H1 (cell line): ENCODE measurements at regions not wholly inside any gene's neighbourhood (a gene's known extent, or its start where the extent isn't known, plus 50 kb on each side); places are given as distances from the start of the nearest gene placed in this dataset.

Experiments used
- CTCF ChIA-PET: fragments of 300-600 bp; sonication (Branson Sonifier 250); formaldehyde crosslinking; loops from one replicate; lab custom pipeline; 2021; ENCODE audit not compliant: partially characterized antibody; lab: Charles Lee
- POLR2A ChIA-PET: fragments of 300-600 bp; sonication (Branson Sonifier 250); formaldehyde crosslinking; loops from one replicate; lab custom pipeline; 2021; ENCODE audit warnings: inconsistent platforms; ENCODE audit not compliant: partially characterized antibody; lab: Charles Lee
- DNase-seq, 2 experiments: peaks; one replicate each; pipeline versions ENCODE4 v3.0.0 to v3.0.0-alpha.2; 2010 to 2022; ENCODE audit warnings: low spot score in 2 of 2, low read depth in 1 of 2, mixed read lengths in 1 of 2
- FAIRE-seq: peaks from 2 replicates; lab custom pipeline; 2011; peaks lifted over from hg19 to GRCh38; lab: Jason Lieb, UNC
- H2AFZ ChIP-seq: 2 replicates; pipeline ENCODE4 v1.8.1; 2012; ENCODE audit warnings: low read length, inconsistent platforms
- H2AK5ac ChIP-seq: 2 replicates; pipeline ENCODE4 v1.6.1; 2013; ENCODE audit warnings: low read depth, low read length
- H2BK120ac ChIP-seq: replicated peaks from 2 replicates; pipeline ENCODE3; 2013; ENCODE audit warnings: low read depth, low read length, inconsistent platforms
- H2BK12ac ChIP-seq: 2 replicates; pipeline ENCODE4 v1.6.1; 2013; ENCODE audit warnings: low read depth, low read length
- H2BK15ac ChIP-seq: 2 replicates; pipeline ENCODE4 v1.6.1; 2013; ENCODE audit warnings: low read length
- H2BK20ac ChIP-seq: 2 replicates; pipeline ENCODE4 v1.6.1; 2013; ENCODE audit warnings: low read length
- H2BK5ac ChIP-seq: 2 replicates; pipeline ENCODE4 v1.6.1; 2013; ENCODE audit warnings: low read depth, low read length
- H3K14ac ChIP-seq: 2 replicates; pipeline ENCODE4 v1.6.1; 2013; ENCODE audit warnings: inconsistent platforms; ENCODE audit not compliant: insufficient read length
- H3K18ac ChIP-seq: 2 replicates; pipeline ENCODE4 v1.6.1; 2013; ENCODE audit warnings: low read length; ENCODE audit errors: extremely low read depth
- H3K23ac ChIP-seq: 2 replicates; pipeline ENCODE4 v1.6.1; 2013; ENCODE audit warnings: inconsistent platforms; ENCODE audit not compliant: insufficient read length
- H3K23me2 ChIP-seq: 2 replicates; pipeline ENCODE4 v1.6.1; 2013; ENCODE audit warnings: low read depth, low read length
- H3K27ac ChIP-seq: 2 replicates; pipeline ENCODE4 v1.6.1; 2011; ENCODE audit warnings: low read depth, low read length, inconsistent platforms
- H3K27me3 ChIP-seq, 4 experiments: replicated peaks in 1 of 4; 1 replicate in 1 of 4; 2 replicates in 3 of 4; pipeline versions ENCODE4 v1.6.1 to v1.8.1; 2011 to 2013; ENCODE audit warnings: low read length in 3 of 4, mild to moderate bottlenecking in 3 of 4, inconsistent platforms in 2 of 4, mixed read lengths in 2 of 4, moderate library complexity in 1 of 4; ENCODE audit not compliant: control insufficient read depth in 3 of 4, insufficient read depth in 3 of 4; ENCODE audit errors: extremely low read depth in 1 of 4
- H3K36me3 ChIP-seq, 4 experiments: 2 replicates each; pipeline versions ENCODE4 v1.6.1 to v1.8.1; 2011 to 2013; ENCODE audit warnings: mild to moderate bottlenecking in 4 of 4, low read length in 3 of 4, moderate library complexity in 2 of 4, control low read depth in 1 of 4, inconsistent platforms in 1 of 4; ENCODE audit not compliant: insufficient read depth in 4 of 4, control insufficient read depth in 2 of 4
- H3K4ac ChIP-seq: replicated peaks from 2 replicates; pipeline ENCODE3; 2013; ENCODE audit warnings: low read length, low read depth, mixed read lengths, inconsistent platforms; ENCODE audit not compliant: insufficient read length
- H3K4me1 ChIP-seq, 4 experiments: replicated peaks in 1 of 4; 1 replicate in 1 of 4; 2 replicates in 3 of 4; pipeline versions ENCODE4 v1.6.1 to v1.8.1; 2011 to 2013; ENCODE audit warnings: low read length in 3 of 4, inconsistent platforms in 2 of 4, mixed read lengths in 1 of 4; ENCODE audit not compliant: insufficient read depth in 4 of 4, control insufficient read depth in 3 of 4
- H3K4me2 ChIP-seq, 2 experiments: 2 replicates each; pipeline versions ENCODE4 v1.6.1 to v1.8.1; 2011 to 2013; ENCODE audit warnings: low read depth in 2 of 2, low read length in 2 of 2, control low read depth in 1 of 2, inconsistent platforms in 1 of 2, mild to moderate bottlenecking in 1 of 2; ENCODE audit not compliant: insufficient read depth in 1 of 2
- H3K4me3 ChIP-seq, 4 experiments: fragments of 200-600, 300-600 bp in 1 of 4; sonication (generic), shearing (Covaris generic), sonication (Bioruptor Twin) in 1 of 4; 2 replicates each; pipeline versions ENCODE4 v1.5.1 to v1.8.1; 2011 to 2016; ENCODE audit warnings: low read length in 4 of 4, low read depth in 3 of 4, control low read depth in 2 of 4, inconsistent platforms in 2 of 4, mild to moderate bottlenecking in 2 of 4, mixed read lengths in 1 of 4, moderate library complexity in 1 of 4; ENCODE audit not compliant: insufficient read depth in 2 of 4; ENCODE audit errors: extremely low read depth in 1 of 4
- H3K56ac ChIP-seq: replicated peaks from 2 replicates; pipeline ENCODE3; 2013; ENCODE audit warnings: low read depth, mild to moderate bottlenecking, mixed read lengths, low read length, inconsistent platforms; ENCODE audit not compliant: insufficient read length
- H3K79me1 ChIP-seq: 2 replicates; pipeline ENCODE4 v1.6.1; 2013; ENCODE audit warnings: low read depth, low read length, control low read depth
- H3K79me2 ChIP-seq, 2 experiments: 2 replicates each; pipeline versions ENCODE4 v1.6.1 to v1.8.1; 2012 to 2013; ENCODE audit warnings: low read length in 2 of 2, mild to moderate bottlenecking in 2 of 2, inconsistent platforms in 1 of 2; ENCODE audit not compliant: insufficient read depth in 2 of 2, control insufficient read depth in 1 of 2
- H3K9ac ChIP-seq, 4 experiments: replicated peaks in 1 of 4; 1 replicate in 1 of 4; 2 replicates in 3 of 4; pipeline versions ENCODE4 v1.6.1 to v1.8.1; 2011 to 2013; ENCODE audit warnings: low read depth in 3 of 4, low read length in 3 of 4, control low read depth in 2 of 4, mild to moderate bottlenecking in 2 of 4, moderate library complexity in 2 of 4, inconsistent platforms in 1 of 4; ENCODE audit errors: extremely low read depth in 1 of 4
- H3K9me3 ChIP-seq, 2 experiments: 2 replicates each; pipeline versions ENCODE4 v1.6.1 to v1.8.1; 2012 to 2013; ENCODE audit warnings: mild to moderate bottlenecking in 2 of 2, moderate library complexity in 2 of 2, control low read depth in 1 of 2, inconsistent platforms in 1 of 2, low read depth in 1 of 2, low read length in 1 of 2, mixed read lengths in 1 of 2; ENCODE audit not compliant: insufficient read depth in 2 of 2
- H4K20me1 ChIP-seq, 2 experiments: replicated peaks in 1 of 2; 2 replicates each; pipeline versions ENCODE3 to v1.8.1; 2011 to 2013; ENCODE audit warnings: inconsistent platforms in 2 of 2, low read length in 2 of 2, mild to moderate bottlenecking in 1 of 2; ENCODE audit not compliant: insufficient read depth in 2 of 2, control insufficient read depth in 1 of 2
- H4K5ac ChIP-seq: 2 replicates; pipeline ENCODE4 v1.6.1; 2013; ENCODE audit warnings: low read length, low read depth, mixed read lengths, inconsistent platforms; ENCODE audit not compliant: insufficient read length
- H4K8ac ChIP-seq: 2 replicates; pipeline ENCODE4 v1.8.0; 2013; ENCODE audit warnings: mild to moderate bottlenecking, moderate library complexity, low read length, inconsistent platforms; ENCODE audit not compliant: insufficient read depth; ENCODE audit errors: extremely low read depth
- H4K91ac ChIP-seq: replicated peaks from 2 replicates; pipeline ENCODE3; 2013; ENCODE audit warnings: low read length, mixed read lengths, inconsistent platforms; ENCODE audit not compliant: insufficient read length
- CEBPB ChIP-seq: IDR thresholded peaks from 2 replicates; pipeline ENCODE4 v1.6.1; 2012; ENCODE audit warnings: low read depth, low read length
- HDAC2 ChIP-seq, 2 experiments: fragments of 300-600 bp in 1 of 2; sonication (generic) in 1 of 2; IDR thresholded peaks; 2 replicates each; pipeline ENCODE4 v1.6.1; 2011 to 2012; ENCODE audit warnings: low read depth in 2 of 2, low read length in 2 of 2, mild to moderate bottlenecking in 2 of 2, moderate library complexity in 2 of 2, borderline replicate concordance in 1 of 2, inconsistent platforms in 1 of 2
- WGBS, 2 experiments: shearing (Covaris generic) in 1 of 2; methylation state at CpG; one replicate each; pipeline versions ENCODE4 v1.1.6 to v1.1.7; 2013 to 2015; ENCODE audit warnings: low lambda C conversion rate in 2 of 2, mixed read lengths in 2 of 2, inconsistent platforms in 1 of 2, low coverage in 1 of 2, missing lambda C conversion rate in 1 of 2; ENCODE audit not compliant: insufficient replicate concordance in 2 of 2, insufficient coverage in 1 of 2, insufficient read length in 1 of 2; ENCODE audit errors: extremely low coverage in 1 of 2, missing lambda C conversion rate in 1 of 2; 5-methylcytosine and 5-hydroxymethylcytosine counted together

DNA sequence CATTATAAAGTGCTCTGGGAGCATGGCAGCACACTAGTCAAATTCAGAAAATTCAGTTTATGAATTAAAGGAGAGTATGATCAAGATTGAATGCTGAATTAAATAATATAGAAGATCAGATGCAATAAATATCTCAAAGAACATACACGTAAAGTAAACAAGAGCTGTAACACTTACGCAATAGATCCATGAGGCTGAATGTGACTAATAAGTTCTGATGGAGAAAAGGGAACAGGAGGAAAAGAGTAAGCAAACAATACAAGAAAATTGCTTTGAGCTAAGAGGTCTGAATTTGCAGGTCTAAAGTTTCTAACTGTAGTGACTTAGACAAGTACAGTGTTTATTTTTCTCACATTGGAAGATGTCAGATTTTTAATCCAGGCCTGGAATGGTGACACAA is 646.7 kb upstream of the ZNF804A start:
- H3K23ac ChIP-seq = no peak overlapping the region
- H3K4me2 ChIP-seq = no peak overlapping the region
- POLR2A ChIA-PET = no interaction called here
- CTCF ChIA-PET = no interaction called here
- H2AK5ac ChIP-seq = no peak overlapping the region
- no peaks in the 10 kb centered on the region for H3K36me3 ChIP-seq
- TF ChIP-seq CEBPB (peak; percentile 45; the same call in 1 of the 2 replicates), HDAC2 (IDR thresholded peaks at IDR 0.05; ENCODE audit: borderline replicate concordance in 1 of 2, low read depth in 2 of 2, low read length in 2 of 2) (no peak)
- no peak overlapping the region for H3K56ac ChIP-seq
- H2BK12ac ChIP-seq = no peak overlapping the region
- H3K14ac ChIP-seq = no peak overlapping the region
- no peaks in the 10 kb centered on the region for H3K4me1 ChIP-seq
- H4K20me1 ChIP-seq = no peaks in the 10 kb centered on the region
- no peaks in the 10 kb centered on the region for H3K27me3 ChIP-seq
- H2AFZ ChIP-seq = no peak overlapping the region
- no peak overlapping the region for H2BK120ac ChIP-seq
- H3K9ac ChIP-seq = no peak overlapping the region
- H3K23me2 ChIP-seq = no peaks in the 10 kb centered on the region
- no peak overlapping the region for H3K4ac ChIP-seq
- H4K91ac ChIP-seq = no peak overlapping the region
- 98% methylated on average over 2 of the region's 2 CpGs; no CpG with 5 or more reads in 1 of the 2 experiments for WGBS, 2 experiments
- H2BK5ac ChIP-seq = no peak overlapping the region
- H4K8ac ChIP-seq = no peak overlapping the region
- H3K79me1 ChIP-seq = no peaks in the 10 kb centered on the region
- no peak overlapping the region for H2BK15ac ChIP-seq
- no peak overlapping the region for H3K18ac ChIP-seq
- no peaks in the 10 kb centered on the region for H3K9me3 ChIP-seq
- no peak for DNase-seq
- no peak for FAIRE-seq
- no peak overlapping the region for H3K4me3 ChIP-seq
- no peaks in the 10 kb centered on the region for H3K79me2 ChIP-seq
- no peak overlapping the region for H2BK20ac ChIP-seq
- no peak overlapping the region for H3K27ac ChIP-seq
- no peak overlapping the region for H4K5ac ChIP-seq
